ENCODE measurements at regions not wholly inside any gene's neighbourhood (a gene's known extent, or its start where the extent isn't known, plus 50 kb on each side); places are given as distances from the start of the nearest gene placed in this dataset.

- TF ChIP-seq POLR2A (IDR thresholded peaks at IDR 0.05) (no peak), CTCF (IDR thresholded peaks at IDR 0.05) (no peak)
Measured at GRCh38 chr5:92992073-92992472, 588.9 kb downstream of the NR2F1-AS1 start.

Measured in heart left ventricle (tissue), 13 donors.